Left lung (tissue), 4 donors: ENCODE measurements at regions not wholly inside any gene's neighbourhood (a gene's known extent, or its start where the extent isn't known, plus 50 kb on each side); places are given as distances from the start of the nearest gene placed in this dataset.
"Not testable (repeated sequence)": the region's sequence is repeated elsewhere in the genome, so short reads cannot be mapped to it uniquely, and the experiment has no call there.

Experiments
- ATAC-seq: fragments of 200-7000 bp; cut with Tn5 transposase; one replicate; pipeline ENCODE4 v1.9.1; 2020; ENCODE audit warnings: moderate library complexity
- DNase-seq, 4 donors: peaks; one replicate each; pipeline ENCODE4 v3.0.0-alpha.2; 2013 to 2020
- H3K27ac ChIP-seq, 2 donors: fragments of 200-600 bp; sonication (generic) in 1 of 2; one replicate each; pipeline versions ENCODE4 v1.5.0 to v1.8.0; 2020 to 2021
- H3K27me3 ChIP-seq, 2 donors: fragments of 200-600 bp; sonication (generic) in 1 of 2; one replicate each; pipeline versions ENCODE4 v1.5.0 to v1.8.0; 2020 to 2021
- H3K36me3 ChIP-seq, 2 donors: fragments of 200-600 bp; sonication (generic) in 1 of 2; one replicate each; pipeline versions ENCODE4 v1.5.0 to v1.8.0; 2020 to 2021
- H3K4me1 ChIP-seq, 2 donors: fragments of 200-600 bp; one replicate each; pipeline ENCODE4 v1.8.0; 2021
- H3K4me3 ChIP-seq, 2 donors: fragments of 200-600 bp; sonication (generic) in 1 of 2; one replicate each; pipeline versions ENCODE4 v1.5.0 to v1.8.0; 2020 to 2021; ENCODE audit warnings: mild to moderate bottlenecking in 1 of 2
- H3K9me3 ChIP-seq, 2 donors: fragments of 200-600 bp; sonication (generic) in 1 of 2; one replicate each; pipeline versions ENCODE4 v1.5.0 to v1.8.0; 2020 to 2021
- CTCF ChIP-seq, 2 donors: fragments of 200-600 bp; sonication (generic) in 1 of 2; IDR thresholded peaks; one replicate each; pipeline versions ENCODE4 v1.5.0 to v1.8.0; 2021; ENCODE audit warnings: antibody characterized with exemption in 2 of 2
- intact Hi-C, 2 donors: fragments of 100-400 bp; cut with DNase I; formaldehyde crosslinking; loops; one replicate each; pipeline versions ENCODE4 v1.11.2 to v1.14.2; 2022
- donor health status: DM: no; HTN: yes; CAD: no.
- donor health status: DM: no; HTN: no; CAD: no.

- no peak overlapping the region for H3K4me3 ChIP-seq
- H3K4me1 ChIP-seq, result no peaks in the 10 kb centered on the region
- H3K36me3 ChIP-seq, result no peaks in the 10 kb centered on the region
- H3K27me3 ChIP-seq, result no peaks in the 10 kb centered on the region
- DNase-seq (no peak), ATAC-seq (no peak)
- no peak for TF ChIP-seq CTCF (IDR thresholded peaks at IDR 0.05)
- H3K27ac ChIP-seq, result no peak overlapping the region
- intact Hi-C loops, result no loop called here
- no peaks in the 10 kb centered on the region for H3K9me3 ChIP-seq
Measured at GRCh38 chr2:95707837-95708236, 116.0 kb downstream of the TRIM43 start.

DNA sequence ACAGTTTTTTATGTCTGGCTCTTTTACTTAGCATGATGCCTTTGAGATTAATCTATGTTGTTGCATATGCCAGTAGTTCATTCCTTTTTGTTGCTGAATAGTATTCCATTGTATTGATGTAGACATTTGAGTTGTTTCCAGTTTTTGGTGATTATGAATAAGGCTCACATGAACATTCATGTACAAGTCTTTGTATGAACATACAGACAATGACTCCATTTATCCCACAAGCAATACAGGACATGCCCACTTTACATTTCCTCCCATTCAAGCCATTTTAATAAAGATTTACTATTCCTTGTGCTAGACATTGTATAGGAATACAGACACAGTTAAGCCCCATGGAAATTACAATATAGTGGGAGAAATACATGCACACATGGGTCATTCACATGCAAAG is 118.0 kb downstream of the TRIM43 start:
- TF ChIP-seq CTCF (IDR thresholded peaks at IDR 0.05), result no peak
- H3K27ac ChIP-seq, result no peak overlapping the region
- ATAC-seq, result no peak

GRCh38 chr2:95713470-95714177 is 121.8 kb downstream of the TRIM43 start:
- intact Hi-C loops, H3K36me3 ChIP-seq, DNase-seq, H3K4me1 ChIP-seq, H3K27me3 ChIP-seq, H3K4me3 ChIP-seq, H3K9me3 ChIP-seq: not testable (repeated sequence)
- ATAC-seq, result peak; percentile 70
- H3K27ac ChIP-seq, result peak overlapping the region; percentile 13 to 27

More for the DNA sequence above, 118.0 kb downstream of the TRIM43 start:
- H3K9me3 ChIP-seq, result no peaks in the 10 kb centered on the region
- H3K36me3 ChIP-seq, result no peaks in the 10 kb centered on the region
- no peak for DNase-seq
- H3K4me1 ChIP-seq, result peaks cover 0 to 6% of the 10 kb centered on the region in 2 donors
- no peak overlapping the region for H3K4me3 ChIP-seq
- H3K27me3 ChIP-seq, result no peaks in the 10 kb centered on the region
- intact Hi-C loops, result no loop called here

- DNase-seq, H3K36me3 ChIP-seq, H3K27me3 ChIP-seq, H3K4me3 ChIP-seq, intact Hi-C loops, H3K9me3 ChIP-seq, H3K4me1 ChIP-seq: not testable (repeated sequence)
- H3K27ac ChIP-seq, result peak overlapping the region; percentile 13 to 27
- ATAC-seq, result peak; percentile 87
Measured at GRCh38 chr2:95714398-95714797, 122.6 kb downstream of the TRIM43 start.

GRCh38 chr2:95719473-95720060 is 127.8 kb downstream of the TRIM43 start:
- Histone ChIP-seq H3K27ac (no peak overlapping the region), H3K9me3 (no peaks in the 10 kb centered on the region), H3K4me3 (no peak overlapping the region), H3K36me3 (no peaks in the 10 kb centered on the region), H3K4me1 (no peaks in the 10 kb centered on the region), H3K27me3 (no peaks in the 10 kb centered on the region)
- no peak for TF ChIP-seq CTCF (IDR thresholded peaks at IDR 0.05)
- peak in 3 of 4 donors; percentile 21 to 84 (median 76) for DNase-seq
- intact Hi-C loops, result no loop called here
- peak; percentile 90 for ATAC-seq

GRCh38 chr2:95721726-95722125 is 129.9 kb downstream of the TRIM43 start:
- ATAC-seq (no peak), DNase-seq (no peak)
- no peak for TF ChIP-seq CTCF (IDR thresholded peaks at IDR 0.05)
- H3K4me3 ChIP-seq, result no peak overlapping the region
- H3K4me1 ChIP-seq, result no peaks in the 10 kb centered on the region
- no peaks in the 10 kb centered on the region for H3K27me3 ChIP-seq
- intact Hi-C loops, result no loop called here
- no peaks in the 10 kb centered on the region for H3K36me3 ChIP-seq
- H3K27ac ChIP-seq, result no peak overlapping the region
- H3K9me3 ChIP-seq, result no peaks in the 10 kb centered on the region
